ENCODE measurements at regions not wholly inside any gene's neighbourhood (a gene's known extent, or its start where the extent isn't known, plus 50 kb on each side); places are given as distances from the start of the nearest gene placed in this dataset.

- TF ChIP-seq CTCF (IDR thresholded peaks at IDR 0.05) (no peak), POLR2AphosphoS5 (IDR thresholded peaks at IDR 0.05; ENCODE audit: low read depth, low read length) (no peak), REST (IDR thresholded peaks at IDR 0.05; ENCODE audit: insufficient read depth in 1 of 2, low read depth in 2 of 2, low read length in 1 of 2) (no peak), SIN3A (IDR thresholded peaks at IDR 0.05; ENCODE audit: borderline replicate concordance, insufficient read depth, low read depth, low read length) (no peak), TCF7L2 (IDR thresholded peaks at IDR 0.05; ENCODE audit: low read depth, low read length) (no peak)
These were observed 320.2 kb downstream of the MEX3B start for GRCh38 chr15:81725590-81725989.
